HCT116 (cell line): ENCODE measurements at regions not wholly inside any gene's neighbourhood (a gene's known extent, or its start where the extent isn't known, plus 50 kb on each side); places are given as distances from the start of the nearest gene placed in this dataset.

Experiments used
- EZH2 ChIP-seq: fragments of 200-600 bp; sonication (generic); IDR thresholded peaks from 2 replicates; pipeline ENCODE4 v1.6.1; 2017; ENCODE audit warnings: antibody characterized with exemption, mixed run types
- EZH2phosphoT487 ChIP-seq: fragments of 200-600 bp; IDR thresholded peaks from 2 replicates; pipeline ENCODE4 v1.6.1; 2018; ENCODE audit warnings: antibody characterized with exemption, borderline replicate concordance
- JUND ChIP-seq: IDR thresholded peaks from 2 replicates; pipeline ENCODE4 v1.6.1; 2012
- POLR2A ChIP-seq: IDR thresholded peaks from 2 replicates; pipeline ENCODE4 v1.7.0; 2011; ENCODE audit warnings: borderline replicate concordance; ENCODE audit not compliant: insufficient read depth, insufficient read length; ENCODE audit errors: extremely low read depth
- POLR2AphosphoS5 ChIP-seq: IDR thresholded peaks from 2 replicates; pipeline ENCODE4 v1.6.1; 2011; ENCODE audit warnings: mild to moderate bottlenecking, low read depth, low read length, moderate library complexity
- SIN3A ChIP-seq: IDR thresholded peaks from 2 replicates; pipeline ENCODE4 v1.6.1; 2012; ENCODE audit warnings: low read depth
- SP1 ChIP-seq: IDR thresholded peaks from 2 replicates; pipeline ENCODE4 v1.6.1; 2012; ENCODE audit warnings: low read depth
- TCF7L2 ChIP-seq: IDR thresholded peaks from 2 replicates; pipeline ENCODE4 v1.7.0; 2011; ENCODE audit warnings: borderline replicate concordance, inconsistent platforms; ENCODE audit not compliant: insufficient read depth, insufficient read length; ENCODE audit errors: extremely low read depth
- ZFX ChIP-seq: fragments of 450-650 bp; IDR thresholded peaks from 2 replicates; pipeline ENCODE4 v1.6.1; 2017
- ZNF274 ChIP-seq: fragments of 200-500 bp; sonication (Bioruptor generic); IDR thresholded peaks from 2 replicates; pipeline ENCODE4 v1.6.1; 2014; ENCODE audit warnings: mild to moderate bottlenecking, low read depth, low read length, inconsistent platforms
- TF ChIP-seq, protein P1 (sequence below), 3 experiments: fragments of 200-600 bp in 1 of 3; sonication (generic) in 1 of 3; IDR thresholded peaks in 2 of 3; conservative IDR thresholded peaks in 1 of 3; 2 replicates each; pipeline ENCODE4 v1.5.1; 2012 to 2017; ENCODE audit warnings: low read depth in 2 of 3, low read length in 2 of 3, antibody characterized with exemption in 1 of 3, borderline replicate concordance in 1 of 3, control low read depth in 1 of 3, mild to moderate bottlenecking in 1 of 3, mixed read lengths in 1 of 3, mixed run types in 1 of 3, moderate library complexity in 1 of 3; ENCODE audit not compliant: insufficient read depth in 1 of 3
- TF ChIP-seq, protein P2 (sequence below): IDR thresholded peaks from 2 replicates; pipeline ENCODE4 v1.6.1; 2012
- TF ChIP-seq, protein P3 (sequence below): IDR thresholded peaks from 2 replicates; pipeline ENCODE4 v1.6.1; 2012; ENCODE audit warnings: low read depth

DNA sequence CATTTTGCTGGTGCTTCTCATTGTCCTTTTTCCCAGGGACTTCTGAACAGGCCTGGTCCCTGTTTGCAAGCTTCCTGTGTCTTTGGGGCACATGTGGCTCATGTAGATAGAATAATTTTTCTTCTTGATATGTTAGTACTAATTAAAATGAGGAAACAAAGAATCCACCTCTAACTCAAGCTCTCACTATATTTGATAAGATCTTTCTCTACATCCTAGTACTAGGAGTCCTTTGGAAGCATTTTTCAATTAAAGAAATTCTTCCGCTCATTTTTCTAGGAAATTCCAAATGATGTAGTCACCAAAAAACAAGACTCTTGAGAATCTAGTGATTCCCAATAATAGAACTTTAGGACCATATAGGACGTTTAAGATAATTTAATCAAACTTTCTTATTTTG, 165.3 kb downstream of the SEC61B start:
- TF ChIP-seq, protein P1, sequence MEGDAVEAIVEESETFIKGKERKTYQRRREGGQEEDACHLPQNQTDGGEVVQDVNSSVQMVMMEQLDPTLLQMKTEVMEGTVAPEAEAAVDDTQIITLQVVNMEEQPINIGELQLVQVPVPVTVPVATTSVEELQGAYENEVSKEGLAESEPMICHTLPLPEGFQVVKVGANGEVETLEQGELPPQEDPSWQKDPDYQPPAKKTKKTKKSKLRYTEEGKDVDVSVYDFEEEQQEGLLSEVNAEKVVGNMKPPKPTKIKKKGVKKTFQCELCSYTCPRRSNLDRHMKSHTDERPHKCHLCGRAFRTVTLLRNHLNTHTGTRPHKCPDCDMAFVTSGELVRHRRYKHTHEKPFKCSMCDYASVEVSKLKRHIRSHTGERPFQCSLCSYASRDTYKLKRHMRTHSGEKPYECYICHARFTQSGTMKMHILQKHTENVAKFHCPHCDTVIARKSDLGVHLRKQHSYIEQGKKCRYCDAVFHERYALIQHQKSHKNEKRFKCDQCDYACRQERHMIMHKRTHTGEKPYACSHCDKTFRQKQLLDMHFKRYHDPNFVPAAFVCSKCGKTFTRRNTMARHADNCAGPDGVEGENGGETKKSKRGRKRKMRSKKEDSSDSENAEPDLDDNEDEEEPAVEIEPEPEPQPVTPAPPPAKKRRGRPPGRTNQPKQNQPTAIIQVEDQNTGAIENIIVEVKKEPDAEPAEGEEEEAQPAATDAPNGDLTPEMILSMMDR (IDR thresholded peaks at IDR 0.05 in 2 of 3, conservative IDR thresholded peaks at IDR 0.05 in 1 of 3; ENCODE audit: borderline replicate concordance in 1 of 3, insufficient read depth in 1 of 3, low read depth in 2 of 3, low read length in 2 of 3), result no peak
- no peak for TF ChIP-seq TCF7L2
- no peak for TF ChIP-seq EZH2
- TF ChIP-seq POLR2AphosphoS5, result no peak
- no peak for TF ChIP-seq ZFX
- TF ChIP-seq SIN3A, result no peak
- TF ChIP-seq, protein P2, sequence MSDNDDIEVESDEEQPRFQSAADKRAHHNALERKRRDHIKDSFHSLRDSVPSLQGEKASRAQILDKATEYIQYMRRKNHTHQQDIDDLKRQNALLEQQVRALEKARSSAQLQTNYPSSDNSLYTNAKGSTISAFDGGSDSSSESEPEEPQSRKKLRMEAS, result no peak
- no peak for TF ChIP-seq SP1
- no peak for TF ChIP-seq JUND
- TF ChIP-seq EZH2phosphoT487, result no peak
- no peak for TF ChIP-seq POLR2A
- TF ChIP-seq, protein P3, sequence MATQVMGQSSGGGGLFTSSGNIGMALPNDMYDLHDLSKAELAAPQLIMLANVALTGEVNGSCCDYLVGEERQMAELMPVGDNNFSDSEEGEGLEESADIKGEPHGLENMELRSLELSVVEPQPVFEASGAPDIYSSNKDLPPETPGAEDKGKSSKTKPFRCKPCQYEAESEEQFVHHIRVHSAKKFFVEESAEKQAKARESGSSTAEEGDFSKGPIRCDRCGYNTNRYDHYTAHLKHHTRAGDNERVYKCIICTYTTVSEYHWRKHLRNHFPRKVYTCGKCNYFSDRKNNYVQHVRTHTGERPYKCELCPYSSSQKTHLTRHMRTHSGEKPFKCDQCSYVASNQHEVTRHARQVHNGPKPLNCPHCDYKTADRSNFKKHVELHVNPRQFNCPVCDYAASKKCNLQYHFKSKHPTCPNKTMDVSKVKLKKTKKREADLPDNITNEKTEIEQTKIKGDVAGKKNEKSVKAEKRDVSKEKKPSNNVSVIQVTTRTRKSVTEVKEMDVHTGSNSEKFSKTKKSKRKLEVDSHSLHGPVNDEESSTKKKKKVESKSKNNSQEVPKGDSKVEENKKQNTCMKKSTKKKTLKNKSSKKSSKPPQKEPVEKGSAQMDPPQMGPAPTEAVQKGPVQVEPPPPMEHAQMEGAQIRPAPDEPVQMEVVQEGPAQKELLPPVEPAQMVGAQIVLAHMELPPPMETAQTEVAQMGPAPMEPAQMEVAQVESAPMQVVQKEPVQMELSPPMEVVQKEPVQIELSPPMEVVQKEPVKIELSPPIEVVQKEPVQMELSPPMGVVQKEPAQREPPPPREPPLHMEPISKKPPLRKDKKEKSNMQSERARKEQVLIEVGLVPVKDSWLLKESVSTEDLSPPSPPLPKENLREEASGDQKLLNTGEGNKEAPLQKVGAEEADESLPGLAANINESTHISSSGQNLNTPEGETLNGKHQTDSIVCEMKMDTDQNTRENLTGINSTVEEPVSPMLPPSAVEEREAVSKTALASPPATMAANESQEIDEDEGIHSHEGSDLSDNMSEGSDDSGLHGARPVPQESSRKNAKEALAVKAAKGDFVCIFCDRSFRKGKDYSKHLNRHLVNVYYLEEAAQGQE, result no peak
- TF ChIP-seq ZNF274, result no peak
